Activated T-cell treated with anti-CD3 and anti-CD28 coated beads for 4 hours (primary cell): ENCODE measurements at regions not wholly inside any gene's neighbourhood (a gene's known extent, or its start where the extent isn't known, plus 50 kb on each side); places are given as distances from the start of the nearest gene placed in this dataset.

Experiments used
- DNase-seq: peaks from one replicate; pipeline ENCODE4 v3.0.0-alpha.2; 2020

GRCh38 chr18:51611326-51611725, 413.8 kb upstream of the MEX3C start:
- DNase-seq = no peak

- DNase-seq = no peak
Observed at GRCh38 chr18:51614033-51614432, 416.6 kb upstream of the MEX3C start.

- DNase-seq = no peak
Observed at GRCh38 chr18:51614967-51615571, 417.6 kb upstream of the MEX3C start.

- DNase-seq = no peak
Observed at GRCh38 chr18:51617167-51617566, 419.7 kb upstream of the MEX3C start.

- DNase-seq = no peak
Observed at GRCh38 chr18:51617572-51618260, 420.2 kb upstream of the MEX3C start.

GRCh38 chr18:51619283-51619682, 421.8 kb upstream of the MEX3C start:
- no peak for DNase-seq

- DNase-seq = no peak
Observed at GRCh38 chr18:51621113-51621863, 423.8 kb upstream of the MEX3C start.

GRCh38 chr18:51621864-51622160, 424.3 kb upstream of the MEX3C start:
- DNase-seq = no peak

- no peak for DNase-seq
Observed at GRCh38 chr18:51622702-51623101, 425.2 kb upstream of the MEX3C start.

- no peak for DNase-seq
Observed at GRCh38 chr18:51623653-51624052, 426.2 kb upstream of the MEX3C start.

- DNase-seq = no peak
Observed at GRCh38 chr18:51630706-51631105, 433.2 kb upstream of the MEX3C start.

GRCh38 chr18:51637881-51638280, 440.4 kb upstream of the MEX3C start:
- DNase-seq = no peak

- DNase-seq = no peak
Observed at GRCh38 chr18:51639541-51639940, 442.1 kb upstream of the MEX3C start.

- no peak for DNase-seq
Observed at GRCh38 chr18:51643483-51643882, 446.0 kb upstream of the MEX3C start.

GRCh38 chr18:51645607-51646006, 448.1 kb upstream of the MEX3C start:
- no peak for DNase-seq

- no peak for DNase-seq
Observed at GRCh38 chr18:51647346-51647745, 449.9 kb upstream of the MEX3C start.

- DNase-seq = no peak
Observed at GRCh38 chr18:51647942-51648341, 450.5 kb upstream of the MEX3C start.

- no peak for DNase-seq
Observed at GRCh38 chr18:51649796-51650195, 452.3 kb upstream of the MEX3C start.

- DNase-seq = no peak
Observed at GRCh38 chr18:51651761-51652160, 454.3 kb upstream of the MEX3C start.

GRCh38 chr18:51653507-51654213, 456.2 kb upstream of the MEX3C start:
- DNase-seq = no peak

- DNase-seq = no peak
Observed at GRCh38 chr18:51654488-51655326, 457.2 kb upstream of the MEX3C start.

GRCh38 chr18:51655327-51655698, 457.8 kb upstream of the MEX3C start:
- no peak for DNase-seq

- DNase-seq = no peak
Observed at GRCh38 chr18:51656249-51656648, 458.8 kb upstream of the MEX3C start.
